ENCODE measurements at regions not wholly inside any gene's neighbourhood (a gene's known extent, or its start where the extent isn't known, plus 50 kb on each side); places are given as distances from the start of the nearest gene placed in this dataset.

DNA sequence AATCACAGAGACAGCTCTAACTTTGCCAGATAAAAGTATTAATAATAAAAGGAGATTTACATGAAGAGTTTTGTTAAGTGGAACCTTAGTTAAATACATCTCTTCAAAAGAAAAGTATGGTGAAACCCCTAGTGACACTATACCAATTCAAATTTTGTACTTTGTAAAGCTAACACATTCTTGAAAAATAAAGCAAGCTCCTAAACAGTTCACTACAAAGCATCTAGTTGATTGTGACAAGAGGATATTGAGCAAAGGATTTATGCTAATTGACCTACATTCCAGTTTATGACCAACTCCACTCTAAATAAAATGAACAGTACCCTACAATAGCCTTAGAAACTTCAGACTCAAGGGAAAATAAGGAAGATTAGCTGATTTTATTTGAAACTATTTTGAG, 69.4 kb upstream of the WDR17 start:
- TF ChIP-seq EZH2phosphoT487 (IDR thresholded peaks at IDR 0.05; ENCODE audit: borderline replicate concordance, low read depth) (no peak), EP300 (IDR thresholded peaks at IDR 0.05; ENCODE audit: borderline replicate concordance in 1 of 2, low read depth in 1 of 2, low read length in 1 of 2) (no peak), CHD2 (IDR thresholded peaks at IDR 0.05; ENCODE audit: low read length, partially characterized antibody) (no peak), GATA2 (CRISPR knock-in tag; IDR thresholded peaks at IDR 0.05) (no peak), POLR2AphosphoS5 (IDR thresholded peaks at IDR 0.05; ENCODE audit: low read depth, low read length) (no peak), MAX (IDR thresholded peaks at IDR 0.05; ENCODE audit: low read depth) (no peak), SIN3A (IDR thresholded peaks at IDR 0.05; ENCODE audit: borderline replicate concordance, low read depth, low read length) (no peak), JUND (IDR thresholded peaks at IDR 0.05) (no peak), RAD21 (IDR thresholded peaks at IDR 0.05; ENCODE audit: low read length) (no peak), NRF1 (IDR thresholded peaks at IDR 0.05; ENCODE audit: low read depth, low read length) (no peak), RCOR1 (IDR thresholded peaks at IDR 0.05; ENCODE audit: low read length) (no peak)
- TF ChIP-seq, protein P1, sequence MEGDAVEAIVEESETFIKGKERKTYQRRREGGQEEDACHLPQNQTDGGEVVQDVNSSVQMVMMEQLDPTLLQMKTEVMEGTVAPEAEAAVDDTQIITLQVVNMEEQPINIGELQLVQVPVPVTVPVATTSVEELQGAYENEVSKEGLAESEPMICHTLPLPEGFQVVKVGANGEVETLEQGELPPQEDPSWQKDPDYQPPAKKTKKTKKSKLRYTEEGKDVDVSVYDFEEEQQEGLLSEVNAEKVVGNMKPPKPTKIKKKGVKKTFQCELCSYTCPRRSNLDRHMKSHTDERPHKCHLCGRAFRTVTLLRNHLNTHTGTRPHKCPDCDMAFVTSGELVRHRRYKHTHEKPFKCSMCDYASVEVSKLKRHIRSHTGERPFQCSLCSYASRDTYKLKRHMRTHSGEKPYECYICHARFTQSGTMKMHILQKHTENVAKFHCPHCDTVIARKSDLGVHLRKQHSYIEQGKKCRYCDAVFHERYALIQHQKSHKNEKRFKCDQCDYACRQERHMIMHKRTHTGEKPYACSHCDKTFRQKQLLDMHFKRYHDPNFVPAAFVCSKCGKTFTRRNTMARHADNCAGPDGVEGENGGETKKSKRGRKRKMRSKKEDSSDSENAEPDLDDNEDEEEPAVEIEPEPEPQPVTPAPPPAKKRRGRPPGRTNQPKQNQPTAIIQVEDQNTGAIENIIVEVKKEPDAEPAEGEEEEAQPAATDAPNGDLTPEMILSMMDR (IDR thresholded peaks at IDR 0.05) = no peak

All from SK-N-SH (cell line).